ENCODE measurements at regions not wholly inside any gene's neighbourhood (a gene's known extent, or its start where the extent isn't known, plus 50 kb on each side); places are given as distances from the start of the nearest gene placed in this dataset.

- H3K9ac ChIP-seq (ENCODE audit: low read length): no peak overlapping the region
- no peaks in the 10 kb centered on the region for H3K27me3 ChIP-seq (replicated peaks; ENCODE audit: control insufficient read depth, insufficient read depth, low read length)
- H3K9me3 ChIP-seq (ENCODE audit: control insufficient read depth, low read length): peaks cover 28% of the 10 kb centered on the region
- H3K36me3 ChIP-seq (ENCODE audit: control insufficient read depth, insufficient read depth, low read length, severe bottlenecking): no peaks in the 10 kb centered on the region
- no peak for DNase-seq (ENCODE audit: low read depth)
- no peak overlapping the region for H3K4me3 ChIP-seq (ENCODE audit: low read length)
- no peaks in the 10 kb centered on the region for H3K4me1 ChIP-seq (ENCODE audit: control insufficient read depth, insufficient read depth, low read length)
Measured at GRCh38 chr4:23741681-23742191, 148.1 kb downstream of the PPARGC1A start.

- no peaks in the 10 kb centered on the region for H3K36me3 ChIP-seq (ENCODE audit: control insufficient read depth, insufficient read depth, low read length, severe bottlenecking)
- no peak overlapping the region for H3K9ac ChIP-seq (ENCODE audit: low read length)
- no peak for DNase-seq (ENCODE audit: low read depth)
- no peaks in the 10 kb centered on the region for H3K9me3 ChIP-seq (ENCODE audit: control insufficient read depth, low read length)
- no peak overlapping the region for H3K4me3 ChIP-seq (ENCODE audit: low read length)
- H3K4me1 ChIP-seq (ENCODE audit: control insufficient read depth, insufficient read depth, low read length): no peaks in the 10 kb centered on the region
- no peaks in the 10 kb centered on the region for H3K27me3 ChIP-seq (replicated peaks; ENCODE audit: control insufficient read depth, insufficient read depth, low read length)
Measured at GRCh38 chr4:23737571-23737970, 152.3 kb downstream of the PPARGC1A start.

- no peak for DNase-seq (ENCODE audit: low read depth)
- no peak overlapping the region for H3K9ac ChIP-seq (ENCODE audit: low read length)
Measured at GRCh38 chr4:23736466-23736865, 153.4 kb downstream of the PPARGC1A start.

GRCh38 chr4:23734000-23734399 lies 155.8 kb downstream of the PPARGC1A start:
- Histone ChIP-seq H3K27me3 (replicated peaks; ENCODE audit: control insufficient read depth, insufficient read depth, low read length) (no peaks in the 10 kb centered on the region), H3K9me3 (ENCODE audit: control insufficient read depth, low read length) (no peaks in the 10 kb centered on the region), H3K4me1 (ENCODE audit: control insufficient read depth, insufficient read depth, low read length) (peaks cover 16% of the 10 kb centered on the region), H3K36me3 (ENCODE audit: control insufficient read depth, insufficient read depth, low read length, severe bottlenecking) (no peaks in the 10 kb centered on the region), H3K4me3 (ENCODE audit: low read length) (no peak overlapping the region), H3K9ac (ENCODE audit: low read length) (no peak overlapping the region)
- DNase-seq (ENCODE audit: low read depth): no peak

More at GRCh38 chr4:23736466-23736865, 153.4 kb downstream of the PPARGC1A start:
- Histone ChIP-seq H3K4me1 (ENCODE audit: control insufficient read depth, insufficient read depth, low read length) (no peaks in the 10 kb centered on the region), H3K4me3 (ENCODE audit: low read length) (no peak overlapping the region), H3K27me3 (replicated peaks; ENCODE audit: control insufficient read depth, insufficient read depth, low read length) (no peaks in the 10 kb centered on the region), H3K9me3 (ENCODE audit: control insufficient read depth, low read length) (no peaks in the 10 kb centered on the region), H3K36me3 (ENCODE audit: control insufficient read depth, insufficient read depth, low read length, severe bottlenecking) (no peaks in the 10 kb centered on the region)

- Histone ChIP-seq H3K27me3 (replicated peaks; ENCODE audit: control insufficient read depth, insufficient read depth, low read length) (no peaks in the 10 kb centered on the region), H3K4me1 (ENCODE audit: control insufficient read depth, insufficient read depth, low read length) (peaks cover 21% of the 10 kb centered on the region), H3K36me3 (ENCODE audit: control insufficient read depth, insufficient read depth, low read length, severe bottlenecking) (no peaks in the 10 kb centered on the region), H3K9ac (ENCODE audit: low read length) (no peak overlapping the region), H3K9me3 (ENCODE audit: control insufficient read depth, low read length) (no peaks in the 10 kb centered on the region), H3K4me3 (ENCODE audit: low read length) (no peak overlapping the region)
- DNase-seq (ENCODE audit: low read depth): no peak
Measured at GRCh38 chr4:23733476-23733875, 156.4 kb downstream of the PPARGC1A start.

GRCh38 chr4:23730998-23731397 lies 158.8 kb downstream of the PPARGC1A start:
- no peaks in the 10 kb centered on the region for H3K9me3 ChIP-seq (ENCODE audit: control insufficient read depth, low read length)
- DNase-seq (ENCODE audit: low read depth): no peak
- no peak overlapping the region for H3K4me3 ChIP-seq (ENCODE audit: low read length)
- peaks cover 28% of the 10 kb centered on the region for H3K4me1 ChIP-seq (ENCODE audit: control insufficient read depth, insufficient read depth, low read length)
- H3K9ac ChIP-seq (ENCODE audit: low read length): no peak overlapping the region
- no peaks in the 10 kb centered on the region for H3K36me3 ChIP-seq (ENCODE audit: control insufficient read depth, insufficient read depth, low read length, severe bottlenecking)
- no peaks in the 10 kb centered on the region for H3K27me3 ChIP-seq (replicated peaks; ENCODE audit: control insufficient read depth, insufficient read depth, low read length)

- Histone ChIP-seq H3K4me1 (ENCODE audit: control insufficient read depth, insufficient read depth, low read length) (peaks cover 28% of the 10 kb centered on the region), H3K9ac (ENCODE audit: low read length) (peak overlapping the region; percentile 39), H3K9me3 (ENCODE audit: control insufficient read depth, low read length) (no peaks in the 10 kb centered on the region), H3K27me3 (replicated peaks; ENCODE audit: control insufficient read depth, insufficient read depth, low read length) (no peaks in the 10 kb centered on the region), H3K36me3 (ENCODE audit: control insufficient read depth, insufficient read depth, low read length, severe bottlenecking) (no peaks in the 10 kb centered on the region), H3K4me3 (ENCODE audit: low read length) (no peak overlapping the region)
- no peak for DNase-seq (ENCODE audit: low read depth)
Measured at GRCh38 chr4:23728971-23729370, 160.9 kb downstream of the PPARGC1A start.

GRCh38 chr4:23728393-23728792 lies 161.5 kb downstream of the PPARGC1A start:
- Histone ChIP-seq H3K36me3 (ENCODE audit: control insufficient read depth, insufficient read depth, low read length, severe bottlenecking) (no peaks in the 10 kb centered on the region), H3K9ac (ENCODE audit: low read length) (peak overlapping the region; percentile 43), H3K27me3 (replicated peaks; ENCODE audit: control insufficient read depth, insufficient read depth, low read length) (no peaks in the 10 kb centered on the region), H3K4me1 (ENCODE audit: control insufficient read depth, insufficient read depth, low read length) (peaks cover 28% of the 10 kb centered on the region), H3K9me3 (ENCODE audit: control insufficient read depth, low read length) (no peaks in the 10 kb centered on the region), H3K4me3 (ENCODE audit: low read length) (no peak overlapping the region)
- no peak for DNase-seq (ENCODE audit: low read depth)

- no peak for DNase-seq (ENCODE audit: low read depth)
- Histone ChIP-seq H3K36me3 (ENCODE audit: control insufficient read depth, insufficient read depth, low read length, severe bottlenecking) (no peaks in the 10 kb centered on the region), H3K9ac (ENCODE audit: low read length) (no peak overlapping the region), H3K4me3 (ENCODE audit: low read length) (no peak overlapping the region), H3K4me1 (ENCODE audit: control insufficient read depth, insufficient read depth, low read length) (no peaks in the 10 kb centered on the region), H3K9me3 (ENCODE audit: control insufficient read depth, low read length) (no peaks in the 10 kb centered on the region), H3K27me3 (replicated peaks; ENCODE audit: control insufficient read depth, insufficient read depth, low read length) (no peaks in the 10 kb centered on the region)
Measured at GRCh38 chr4:23720556-23720955, 169.3 kb downstream of the PPARGC1A start.

- no peak for DNase-seq (ENCODE audit: low read depth)
- no peak overlapping the region for H3K9ac ChIP-seq (ENCODE audit: low read length)
- no peaks in the 10 kb centered on the region for H3K27me3 ChIP-seq (replicated peaks; ENCODE audit: control insufficient read depth, insufficient read depth, low read length)
- H3K36me3 ChIP-seq (ENCODE audit: control insufficient read depth, insufficient read depth, low read length, severe bottlenecking): no peaks in the 10 kb centered on the region
- no peak overlapping the region for H3K4me3 ChIP-seq (ENCODE audit: low read length)
- no peaks in the 10 kb centered on the region for H3K9me3 ChIP-seq (ENCODE audit: control insufficient read depth, low read length)
- H3K4me1 ChIP-seq (ENCODE audit: control insufficient read depth, insufficient read depth, low read length): no peaks in the 10 kb centered on the region
Measured at GRCh38 chr4:23718435-23718834, 171.4 kb downstream of the PPARGC1A start.

- DNase-seq (ENCODE audit: low read depth): peak; percentile 7
- Histone ChIP-seq H3K4me3 (ENCODE audit: low read length) (no peak overlapping the region), H3K9ac (ENCODE audit: low read length) (no peak overlapping the region), H3K4me1 (ENCODE audit: control insufficient read depth, insufficient read depth, low read length) (no peaks in the 10 kb centered on the region), H3K36me3 (ENCODE audit: control insufficient read depth, insufficient read depth, low read length, severe bottlenecking) (no peaks in the 10 kb centered on the region), H3K27me3 (replicated peaks; ENCODE audit: control insufficient read depth, insufficient read depth, low read length) (no peaks in the 10 kb centered on the region), H3K9me3 (ENCODE audit: control insufficient read depth, low read length) (no peaks in the 10 kb centered on the region)
Measured at GRCh38 chr4:23717528-23718248, 172.2 kb downstream of the PPARGC1A start.

- Histone ChIP-seq H3K9me3 (ENCODE audit: control insufficient read depth, low read length) (no peaks in the 10 kb centered on the region), H3K36me3 (ENCODE audit: control insufficient read depth, insufficient read depth, low read length, severe bottlenecking) (no peaks in the 10 kb centered on the region), H3K4me1 (ENCODE audit: control insufficient read depth, insufficient read depth, low read length) (no peaks in the 10 kb centered on the region), H3K4me3 (ENCODE audit: low read length) (no peak overlapping the region), H3K27me3 (replicated peaks; ENCODE audit: control insufficient read depth, insufficient read depth, low read length) (no peaks in the 10 kb centered on the region), H3K9ac (ENCODE audit: low read length) (no peak overlapping the region)
- no peak for DNase-seq (ENCODE audit: low read depth)
Measured at GRCh38 chr4:23710298-23710697, 179.5 kb downstream of the PPARGC1A start.
